Ishikawa (cell line): ENCODE measurements at regions not wholly inside any gene's neighbourhood (a gene's known extent, or its start where the extent isn't known, plus 50 kb on each side); places are given as distances from the start of the nearest gene placed in this dataset.

Experiments
- CEBPB ChIP-seq: IDR thresholded peaks from 2 replicates; pipeline ENCODE4 v1.6.1; 2012
- CREB1 ChIP-seq: IDR thresholded peaks from 2 replicates; pipeline ENCODE4 v1.6.1; 2012; ENCODE audit warnings: low read depth
- EGR1 ChIP-seq: IDR thresholded peaks from 2 replicates; pipeline ENCODE4 v1.6.1; 2012
- EP300 ChIP-seq: IDR thresholded peaks from 2 replicates; pipeline ENCODE4 v1.6.1; 2012; ENCODE audit warnings: borderline replicate concordance
- FOXM1 ChIP-seq: IDR thresholded peaks from 2 replicates; pipeline ENCODE4 v1.6.1; 2012; ENCODE audit warnings: low read depth, borderline replicate concordance
- NFIC ChIP-seq: IDR thresholded peaks from 2 replicates; pipeline ENCODE4 v1.6.1; 2012
- RAD21 ChIP-seq: IDR thresholded peaks from 2 replicates; pipeline ENCODE4 v1.6.1; 2012; ENCODE audit warnings: low read depth
- TAF1 ChIP-seq: IDR thresholded peaks from 2 replicates; pipeline ENCODE4 v1.6.1; 2012; ENCODE audit warnings: low read depth, mild to moderate bottlenecking
- TCF12 ChIP-seq: IDR thresholded peaks from 2 replicates; pipeline ENCODE4 v1.6.1; 2012; ENCODE audit warnings: low read depth
- TEAD4 ChIP-seq: IDR thresholded peaks from 2 replicates; pipeline ENCODE4 v1.6.1; 2012
- YY1 ChIP-seq: IDR thresholded peaks from 2 replicates; pipeline ENCODE4 v1.6.1; 2012; ENCODE audit warnings: low read depth
- ZBTB7A ChIP-seq: IDR thresholded peaks from 2 replicates; pipeline ENCODE4 v1.6.1; 2012; ENCODE audit warnings: low read depth
- TF ChIP-seq, protein P1 (sequence below): IDR thresholded peaks from 2 replicates; pipeline ENCODE4 v1.6.1; 2012
- TF ChIP-seq, protein P2 (sequence below): IDR thresholded peaks from 2 replicates; pipeline ENCODE4 v1.6.1; 2012; ENCODE audit warnings: low read depth, mild to moderate bottlenecking
- TF ChIP-seq, protein P3 (sequence below): IDR thresholded peaks from 2 replicates; pipeline ENCODE4 v1.6.1; 2012

DNA sequence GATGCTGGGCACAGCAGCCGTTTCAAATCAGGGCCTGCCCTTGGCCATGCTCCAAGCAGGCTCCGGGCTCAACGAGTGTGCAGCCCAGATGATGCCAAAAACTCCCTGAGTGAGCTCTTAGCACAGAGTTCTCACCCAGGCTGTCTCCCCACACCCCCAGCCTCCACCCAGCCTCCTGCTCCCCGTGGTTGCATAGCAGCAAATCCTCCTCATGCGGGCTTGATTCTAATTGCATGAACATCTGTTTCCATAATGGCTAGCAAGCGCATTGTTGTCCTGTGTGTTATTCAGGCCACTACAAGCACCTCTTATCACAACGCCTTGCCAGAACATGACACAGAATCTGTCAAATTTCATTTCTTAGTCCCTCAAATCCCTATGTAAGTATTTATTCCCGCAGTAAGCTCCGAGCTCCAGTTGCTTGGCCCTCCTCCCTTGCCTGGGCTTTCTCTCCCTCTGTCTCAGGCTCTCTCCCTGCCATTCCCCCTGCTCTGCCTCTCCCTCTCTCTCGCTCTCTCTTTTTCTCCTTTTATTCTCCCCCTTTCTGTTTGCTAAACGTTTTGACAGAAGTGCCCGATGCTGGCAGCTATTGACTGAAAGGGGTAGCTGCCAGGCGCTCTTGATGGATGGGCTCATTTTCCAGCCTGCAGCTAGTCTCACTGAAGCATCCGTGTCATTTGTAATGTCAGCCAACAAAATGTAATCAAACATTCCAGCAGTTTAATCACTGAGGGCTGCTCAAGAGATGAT, 306.5 kb downstream of the IL20RB start:
- no peak for TF ChIP-seq FOXM1
- TF ChIP-seq EP300, result no peak
- no peak for TF ChIP-seq TEAD4
- TF ChIP-seq, protein P1, sequence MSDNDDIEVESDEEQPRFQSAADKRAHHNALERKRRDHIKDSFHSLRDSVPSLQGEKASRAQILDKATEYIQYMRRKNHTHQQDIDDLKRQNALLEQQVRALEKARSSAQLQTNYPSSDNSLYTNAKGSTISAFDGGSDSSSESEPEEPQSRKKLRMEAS, result no peak
- no peak for TF ChIP-seq TAF1
- no peak for TF ChIP-seq EGR1
- no peak for TF ChIP-seq CEBPB
- TF ChIP-seq, protein P2, sequence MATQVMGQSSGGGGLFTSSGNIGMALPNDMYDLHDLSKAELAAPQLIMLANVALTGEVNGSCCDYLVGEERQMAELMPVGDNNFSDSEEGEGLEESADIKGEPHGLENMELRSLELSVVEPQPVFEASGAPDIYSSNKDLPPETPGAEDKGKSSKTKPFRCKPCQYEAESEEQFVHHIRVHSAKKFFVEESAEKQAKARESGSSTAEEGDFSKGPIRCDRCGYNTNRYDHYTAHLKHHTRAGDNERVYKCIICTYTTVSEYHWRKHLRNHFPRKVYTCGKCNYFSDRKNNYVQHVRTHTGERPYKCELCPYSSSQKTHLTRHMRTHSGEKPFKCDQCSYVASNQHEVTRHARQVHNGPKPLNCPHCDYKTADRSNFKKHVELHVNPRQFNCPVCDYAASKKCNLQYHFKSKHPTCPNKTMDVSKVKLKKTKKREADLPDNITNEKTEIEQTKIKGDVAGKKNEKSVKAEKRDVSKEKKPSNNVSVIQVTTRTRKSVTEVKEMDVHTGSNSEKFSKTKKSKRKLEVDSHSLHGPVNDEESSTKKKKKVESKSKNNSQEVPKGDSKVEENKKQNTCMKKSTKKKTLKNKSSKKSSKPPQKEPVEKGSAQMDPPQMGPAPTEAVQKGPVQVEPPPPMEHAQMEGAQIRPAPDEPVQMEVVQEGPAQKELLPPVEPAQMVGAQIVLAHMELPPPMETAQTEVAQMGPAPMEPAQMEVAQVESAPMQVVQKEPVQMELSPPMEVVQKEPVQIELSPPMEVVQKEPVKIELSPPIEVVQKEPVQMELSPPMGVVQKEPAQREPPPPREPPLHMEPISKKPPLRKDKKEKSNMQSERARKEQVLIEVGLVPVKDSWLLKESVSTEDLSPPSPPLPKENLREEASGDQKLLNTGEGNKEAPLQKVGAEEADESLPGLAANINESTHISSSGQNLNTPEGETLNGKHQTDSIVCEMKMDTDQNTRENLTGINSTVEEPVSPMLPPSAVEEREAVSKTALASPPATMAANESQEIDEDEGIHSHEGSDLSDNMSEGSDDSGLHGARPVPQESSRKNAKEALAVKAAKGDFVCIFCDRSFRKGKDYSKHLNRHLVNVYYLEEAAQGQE, result no peak
- TF ChIP-seq, protein P3, sequence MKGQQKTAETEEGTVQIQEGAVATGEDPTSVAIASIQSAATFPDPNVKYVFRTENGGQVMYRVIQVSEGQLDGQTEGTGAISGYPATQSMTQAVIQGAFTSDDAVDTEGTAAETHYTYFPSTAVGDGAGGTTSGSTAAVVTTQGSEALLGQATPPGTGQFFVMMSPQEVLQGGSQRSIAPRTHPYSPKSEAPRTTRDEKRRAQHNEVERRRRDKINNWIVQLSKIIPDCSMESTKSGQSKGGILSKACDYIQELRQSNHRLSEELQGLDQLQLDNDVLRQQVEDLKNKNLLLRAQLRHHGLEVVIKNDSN, result no peak
- TF ChIP-seq TCF12, result no peak
- no peak for TF ChIP-seq YY1
- no peak for TF ChIP-seq RAD21
- TF ChIP-seq ZBTB7A, result no peak
- TF ChIP-seq NFIC, result no peak
- TF ChIP-seq CREB1, result no peak

DNA sequence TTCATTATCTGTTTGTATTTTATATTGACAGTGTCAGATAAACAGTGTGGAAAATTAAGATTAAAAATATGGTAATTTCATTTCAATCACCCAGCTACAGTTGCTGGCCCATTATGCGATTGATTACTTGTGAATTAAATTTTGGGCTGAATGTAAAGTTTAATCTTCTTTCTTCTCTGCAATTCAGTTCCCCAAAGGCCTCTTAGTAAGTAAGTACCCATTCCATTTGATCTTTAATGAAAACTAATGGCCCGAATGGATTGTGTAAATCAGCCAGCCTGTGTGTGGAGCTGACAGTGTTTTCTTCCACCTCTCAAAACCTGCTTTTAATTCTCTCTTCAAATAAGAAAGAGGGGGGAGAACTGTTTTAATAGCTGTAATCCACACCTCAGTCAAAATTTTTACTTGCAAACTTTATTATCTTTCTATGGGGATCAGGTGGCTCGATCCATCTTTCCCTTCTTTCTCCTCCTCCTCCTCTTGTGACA, 307.1 kb downstream of the IL20RB start:
- no peak for TF ChIP-seq ZBTB7A
- no peak for TF ChIP-seq RAD21
- no peak for TF ChIP-seq TCF12
- no peak for TF ChIP-seq EP300
- TF ChIP-seq, protein P1, result no peak
- TF ChIP-seq NFIC, result no peak
- no peak for TF ChIP-seq TEAD4
- TF ChIP-seq FOXM1, result no peak
- no peak for TF ChIP-seq YY1
- TF ChIP-seq CREB1, result no peak
- TF ChIP-seq EGR1, result no peak
- TF ChIP-seq, protein P3, result no peak
- TF ChIP-seq TAF1, result no peak
- TF ChIP-seq CEBPB, result no peak
- TF ChIP-seq, protein P2, result no peak

DNA sequence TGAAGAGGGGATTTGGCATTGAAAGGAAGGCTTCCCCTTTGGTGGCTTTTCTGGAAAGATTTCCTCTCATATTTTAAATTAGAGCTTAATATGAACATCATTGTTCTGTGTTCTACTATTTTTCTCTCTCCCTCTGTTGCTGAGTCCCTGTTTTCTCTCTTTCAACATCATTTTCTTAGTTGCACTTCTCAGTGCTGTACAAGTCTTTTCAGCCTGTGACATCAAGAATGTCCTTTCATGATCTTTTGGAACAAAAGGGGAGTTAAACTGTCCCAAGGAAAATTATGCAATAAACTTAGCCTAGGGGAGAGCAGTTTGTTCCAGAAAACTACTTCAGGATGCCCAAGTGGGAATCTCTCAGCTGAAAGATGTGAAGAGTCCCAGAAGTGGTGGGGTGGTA, 325.1 kb downstream of the IL20RB start:
- no peak for TF ChIP-seq CREB1
- TF ChIP-seq, protein P3, result no peak
- no peak for TF ChIP-seq TAF1

DNA sequence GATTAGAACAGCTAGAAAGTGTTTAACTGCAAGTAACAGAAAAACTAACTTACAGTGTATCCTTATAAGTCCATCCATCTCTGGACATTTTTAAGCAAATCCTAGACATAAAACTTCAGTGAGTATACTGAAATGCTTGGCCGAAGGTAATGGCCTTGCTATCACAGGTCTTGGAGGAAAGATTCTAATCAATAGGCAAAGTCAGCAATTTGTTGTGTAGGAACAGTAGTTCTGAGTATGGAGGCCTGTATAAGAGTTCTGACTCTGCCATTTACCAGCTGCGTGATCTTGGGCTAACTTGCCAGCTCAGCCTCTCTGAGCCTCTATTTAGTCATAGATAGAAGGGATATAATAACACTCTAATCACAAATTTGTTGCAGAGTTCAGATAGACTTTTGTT, 328.1 kb downstream of the IL20RB start:
- TF ChIP-seq RAD21, result no peak
- TF ChIP-seq FOXM1, result no peak
- no peak for TF ChIP-seq NFIC
- TF ChIP-seq ZBTB7A, result no peak
- TF ChIP-seq EGR1, result no peak
- TF ChIP-seq, protein P2, result no peak
- no peak for TF ChIP-seq YY1
- no peak for TF ChIP-seq CEBPB
- TF ChIP-seq, protein P1, result no peak
- TF ChIP-seq TAF1, result no peak
- TF ChIP-seq CREB1, result no peak
- TF ChIP-seq TEAD4, result no peak
- TF ChIP-seq EP300, result no peak
- TF ChIP-seq, protein P3, result no peak
- no peak for TF ChIP-seq TCF12
